ENCODE measurements at regions not wholly inside any gene's neighbourhood (a gene's known extent, or its start where the extent isn't known, plus 50 kb on each side); places are given as distances from the start of the nearest gene placed in this dataset.

- CTCF ChIA-PET: no interaction called here
- no peak overlapping the region for H3K4me3 ChIP-seq
- H3K9me3 ChIP-seq (ENCODE audit: insufficient read depth, low read depth): no peaks in the 10 kb centered on the region
- no peaks in the 10 kb centered on the region for H4K20me1 ChIP-seq (ENCODE audit: insufficient read depth)
- H3K27me3 ChIP-seq (ENCODE audit: insufficient read depth, low read depth): no peaks in the 10 kb centered on the region
- H3K27ac ChIP-seq: no peak overlapping the region
- no peaks in the 10 kb centered on the region for H3K36me3 ChIP-seq (ENCODE audit: low read depth)
- no peaks in the 10 kb centered on the region for H3K4me1 ChIP-seq (replicated peaks; ENCODE audit: insufficient read depth)
- DNase-seq: no peak
- H2AFZ ChIP-seq: no peak overlapping the region
- no peaks in the 10 kb centered on the region for H3K9me2 ChIP-seq (ENCODE audit: insufficient read depth)
- H3K4me2 ChIP-seq: no peak overlapping the region
- no TSS peak for BruUV-seq (replicated peaks)
- no peaks in the 10 kb centered on the region for H3K79me2 ChIP-seq (ENCODE audit: low read depth)
- TF ChIP-seq, protein P1, sequence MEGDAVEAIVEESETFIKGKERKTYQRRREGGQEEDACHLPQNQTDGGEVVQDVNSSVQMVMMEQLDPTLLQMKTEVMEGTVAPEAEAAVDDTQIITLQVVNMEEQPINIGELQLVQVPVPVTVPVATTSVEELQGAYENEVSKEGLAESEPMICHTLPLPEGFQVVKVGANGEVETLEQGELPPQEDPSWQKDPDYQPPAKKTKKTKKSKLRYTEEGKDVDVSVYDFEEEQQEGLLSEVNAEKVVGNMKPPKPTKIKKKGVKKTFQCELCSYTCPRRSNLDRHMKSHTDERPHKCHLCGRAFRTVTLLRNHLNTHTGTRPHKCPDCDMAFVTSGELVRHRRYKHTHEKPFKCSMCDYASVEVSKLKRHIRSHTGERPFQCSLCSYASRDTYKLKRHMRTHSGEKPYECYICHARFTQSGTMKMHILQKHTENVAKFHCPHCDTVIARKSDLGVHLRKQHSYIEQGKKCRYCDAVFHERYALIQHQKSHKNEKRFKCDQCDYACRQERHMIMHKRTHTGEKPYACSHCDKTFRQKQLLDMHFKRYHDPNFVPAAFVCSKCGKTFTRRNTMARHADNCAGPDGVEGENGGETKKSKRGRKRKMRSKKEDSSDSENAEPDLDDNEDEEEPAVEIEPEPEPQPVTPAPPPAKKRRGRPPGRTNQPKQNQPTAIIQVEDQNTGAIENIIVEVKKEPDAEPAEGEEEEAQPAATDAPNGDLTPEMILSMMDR (conservative IDR thresholded peaks at IDR 0.05): no peak
- POLR2A ChIA-PET (ENCODE audit: unreplicated experiment): no interaction called here
- no peaks in the 10 kb centered on the region for H3F3A ChIP-seq (ENCODE audit: insufficient read depth, low read depth)
- intact Hi-C loops (cut with micrococcal nuclease; ENCODE audit: unreplicated experiment): no loop called here
Measured at GRCh38 chr2:138212434-138212833, 248.2 kb downstream of the HNMT start.

DNA sequence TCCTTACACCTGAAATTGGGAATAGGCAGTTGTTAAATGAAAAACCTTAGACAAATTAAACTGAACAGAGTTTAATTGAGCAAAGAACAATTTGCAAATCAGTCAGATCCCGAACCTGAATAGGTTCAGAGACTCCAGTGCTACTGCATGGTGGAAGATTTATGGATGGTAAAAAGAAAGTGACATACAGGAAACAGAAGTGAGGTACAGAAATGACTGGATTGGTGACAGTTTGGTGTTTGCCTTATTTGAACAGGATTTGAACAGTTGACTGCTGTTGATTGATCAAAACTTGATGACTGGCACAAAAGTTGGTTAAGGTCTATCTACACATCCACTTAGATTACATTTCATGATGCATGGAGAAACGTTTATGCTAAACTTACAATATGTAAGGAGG is 248.8 kb downstream of the HNMT start:
- intact Hi-C loops (cut with micrococcal nuclease; ENCODE audit: unreplicated experiment): no loop called here
- H3K27ac ChIP-seq: no peak overlapping the region
- H2AFZ ChIP-seq: no peak overlapping the region
- no peaks in the 10 kb centered on the region for H3F3A ChIP-seq (ENCODE audit: insufficient read depth, low read depth)
- no peaks in the 10 kb centered on the region for H3K27me3 ChIP-seq (ENCODE audit: insufficient read depth, low read depth)
- no peaks in the 10 kb centered on the region for H3K9me3 ChIP-seq (ENCODE audit: insufficient read depth, low read depth)
- H3K79me2 ChIP-seq (ENCODE audit: low read depth): no peaks in the 10 kb centered on the region
- H3K4me2 ChIP-seq: no peak overlapping the region
- H3K4me3 ChIP-seq: no peak overlapping the region
- no peak for DNase-seq
- TF ChIP-seq EZH2 (IDR thresholded peaks at IDR 0.05; ENCODE audit: low read depth): no peak
- TF ChIP-seq, protein P1 (conservative IDR thresholded peaks at IDR 0.05): no peak
- no peaks in the 10 kb centered on the region for H3K36me3 ChIP-seq (ENCODE audit: low read depth)
- no peaks in the 10 kb centered on the region for H3K4me1 ChIP-seq (replicated peaks; ENCODE audit: insufficient read depth)
- H4K20me1 ChIP-seq (ENCODE audit: insufficient read depth): no peaks in the 10 kb centered on the region
- POLR2A ChIA-PET (ENCODE audit: unreplicated experiment): no interaction called here
- no peaks in the 10 kb centered on the region for H3K9me2 ChIP-seq (ENCODE audit: insufficient read depth)
- CTCF ChIA-PET: no interaction called here
- BruUV-seq (replicated peaks): no TSS peak

DNA sequence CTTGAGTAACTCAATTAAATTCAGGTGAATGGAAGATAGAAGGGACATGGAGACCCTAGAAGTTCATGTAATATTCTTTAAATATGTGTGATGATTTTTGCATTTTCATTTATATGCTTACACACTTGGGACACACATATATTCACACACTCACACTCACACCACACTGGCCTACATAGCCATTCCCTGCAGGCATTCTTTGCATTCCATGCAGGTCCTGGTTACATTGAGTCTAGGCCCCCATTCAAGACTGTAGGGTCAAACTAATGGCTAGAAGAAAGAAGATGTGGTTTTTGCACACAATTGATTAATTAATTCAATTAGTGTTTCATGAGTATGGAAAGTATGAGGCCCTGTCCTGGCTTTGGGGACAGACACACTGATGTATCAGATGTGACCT is 249.4 kb downstream of the HNMT start:
- H3K27ac ChIP-seq: no peak overlapping the region
- no peak overlapping the region for H2AFZ ChIP-seq
- H3K4me3 ChIP-seq: no peak overlapping the region
- TF ChIP-seq, protein P1 (conservative IDR thresholded peaks at IDR 0.05): no peak
- TF ChIP-seq EZH2 (IDR thresholded peaks at IDR 0.05; ENCODE audit: low read depth): no peak
- BruUV-seq (replicated peaks): no TSS peak
- no peaks in the 10 kb centered on the region for H3K9me3 ChIP-seq (ENCODE audit: insufficient read depth, low read depth)
- no peaks in the 10 kb centered on the region for H3K79me2 ChIP-seq (ENCODE audit: low read depth)
- intact Hi-C loops (cut with micrococcal nuclease; ENCODE audit: unreplicated experiment): no loop called here
- H3K9me2 ChIP-seq (ENCODE audit: insufficient read depth): no peaks in the 10 kb centered on the region
- H3K4me1 ChIP-seq (replicated peaks; ENCODE audit: insufficient read depth): no peaks in the 10 kb centered on the region
- no peak for DNase-seq
- H3K36me3 ChIP-seq (ENCODE audit: low read depth): no peaks in the 10 kb centered on the region
- H3K27me3 ChIP-seq (ENCODE audit: insufficient read depth, low read depth): no peaks in the 10 kb centered on the region
- ChIA-PET CTCF (no interaction called here), POLR2A (ENCODE audit: unreplicated experiment) (no interaction called here)
- H3K4me2 ChIP-seq: no peak overlapping the region
- H3F3A ChIP-seq (ENCODE audit: insufficient read depth, low read depth): no peaks in the 10 kb centered on the region
- no peaks in the 10 kb centered on the region for H4K20me1 ChIP-seq (ENCODE audit: insufficient read depth)
